ENCODE measurements at regions not wholly inside any gene's neighbourhood (a gene's known extent, or its start where the extent isn't known, plus 50 kb on each side); places are given as distances from the start of the nearest gene placed in this dataset.

DNA sequence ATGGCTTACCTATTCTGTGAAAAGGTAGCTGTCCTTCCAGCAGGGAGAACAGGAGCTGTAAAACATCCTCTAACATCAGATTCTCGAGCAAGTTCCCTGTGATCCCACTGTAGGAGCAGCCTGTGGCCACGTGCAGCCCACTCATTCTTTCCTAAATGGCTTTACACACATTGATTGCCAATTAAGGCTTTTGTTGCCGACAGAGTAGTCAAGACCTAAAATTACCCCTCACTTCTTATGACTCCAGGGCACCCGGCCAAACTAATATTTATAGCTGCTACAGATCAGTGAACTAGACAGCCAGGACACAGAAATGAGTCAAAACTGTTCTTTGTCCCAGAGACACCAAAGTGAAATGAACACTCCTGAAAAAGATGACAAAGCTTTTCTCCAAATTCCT lies 832.1 kb downstream of the SORCS3 start:
- Histone ChIP-seq H3K9me3 (no peaks in the 10 kb centered on the region), H3K27me3 (no peaks in the 10 kb centered on the region), H3K27ac (no peak overlapping the region), H3K4me3 (no peak overlapping the region), H3K36me3 (no peaks in the 10 kb centered on the region), H3K4me1 (no peaks in the 10 kb centered on the region)
- intact Hi-C loops (cut with DNase I) = no loop called here
- TF ChIP-seq, protein P1, sequence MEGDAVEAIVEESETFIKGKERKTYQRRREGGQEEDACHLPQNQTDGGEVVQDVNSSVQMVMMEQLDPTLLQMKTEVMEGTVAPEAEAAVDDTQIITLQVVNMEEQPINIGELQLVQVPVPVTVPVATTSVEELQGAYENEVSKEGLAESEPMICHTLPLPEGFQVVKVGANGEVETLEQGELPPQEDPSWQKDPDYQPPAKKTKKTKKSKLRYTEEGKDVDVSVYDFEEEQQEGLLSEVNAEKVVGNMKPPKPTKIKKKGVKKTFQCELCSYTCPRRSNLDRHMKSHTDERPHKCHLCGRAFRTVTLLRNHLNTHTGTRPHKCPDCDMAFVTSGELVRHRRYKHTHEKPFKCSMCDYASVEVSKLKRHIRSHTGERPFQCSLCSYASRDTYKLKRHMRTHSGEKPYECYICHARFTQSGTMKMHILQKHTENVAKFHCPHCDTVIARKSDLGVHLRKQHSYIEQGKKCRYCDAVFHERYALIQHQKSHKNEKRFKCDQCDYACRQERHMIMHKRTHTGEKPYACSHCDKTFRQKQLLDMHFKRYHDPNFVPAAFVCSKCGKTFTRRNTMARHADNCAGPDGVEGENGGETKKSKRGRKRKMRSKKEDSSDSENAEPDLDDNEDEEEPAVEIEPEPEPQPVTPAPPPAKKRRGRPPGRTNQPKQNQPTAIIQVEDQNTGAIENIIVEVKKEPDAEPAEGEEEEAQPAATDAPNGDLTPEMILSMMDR (IDR thresholded peaks at IDR 0.05) = no peak
- DNase-seq = no peak
- ATAC-seq = no peak

DNA sequence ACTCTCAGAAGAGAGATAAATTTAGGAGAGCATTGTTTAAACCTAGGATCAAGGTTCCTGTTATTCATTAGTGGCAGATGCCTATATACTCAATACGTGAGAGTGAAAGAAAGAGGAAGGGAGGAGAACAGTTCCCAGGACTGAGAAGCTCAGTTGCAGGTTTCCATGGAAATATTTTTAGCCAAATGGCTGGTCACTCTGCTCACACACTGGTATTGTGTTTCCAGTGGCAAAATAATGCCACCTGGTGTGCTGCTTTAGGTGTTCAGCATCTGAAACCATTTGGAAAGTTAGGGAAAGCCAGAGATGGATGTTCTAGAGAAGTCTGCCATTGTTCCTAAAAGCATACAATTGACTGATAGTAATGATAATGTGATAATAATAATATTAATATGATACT lies 827.7 kb downstream of the SORCS3 start:
- no peaks in the 10 kb centered on the region for H3K9me3 ChIP-seq
- H3K4me1 ChIP-seq = no peaks in the 10 kb centered on the region
- no peak overlapping the region for H3K27ac ChIP-seq
- TF ChIP-seq, protein P1 (IDR thresholded peaks at IDR 0.05) = no peak
- intact Hi-C loops (cut with DNase I) = no loop called here
- no peaks in the 10 kb centered on the region for H3K27me3 ChIP-seq
- no peak overlapping the region for H3K4me3 ChIP-seq
- no peak for DNase-seq
- no peaks in the 10 kb centered on the region for H3K36me3 ChIP-seq
- no peak for ATAC-seq

DNA sequence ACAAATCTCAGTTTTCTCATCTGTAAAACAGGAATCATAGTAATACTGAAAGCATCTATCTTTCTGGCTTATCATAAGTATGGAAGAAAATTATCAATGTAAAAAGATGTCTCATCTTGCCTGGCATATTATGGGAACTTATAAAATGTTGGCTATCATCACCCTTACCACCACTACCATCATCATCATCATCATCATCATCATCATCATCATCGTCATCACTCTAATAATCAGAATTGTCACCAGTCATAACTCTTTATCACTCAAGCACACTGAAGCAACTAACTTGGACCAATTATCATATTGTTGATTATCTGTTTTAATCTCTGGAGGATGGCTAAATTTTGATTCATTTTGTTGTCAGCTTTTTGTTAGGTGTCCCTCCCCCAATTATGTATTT lies 825.4 kb downstream of the SORCS3 start:
- H3K4me1 ChIP-seq = no peaks in the 10 kb centered on the region
- no peaks in the 10 kb centered on the region for H3K36me3 ChIP-seq
- intact Hi-C loops (cut with DNase I) = no loop called here
- TF ChIP-seq, protein P1 (IDR thresholded peaks at IDR 0.05) = no peak
- no peaks in the 10 kb centered on the region for H3K9me3 ChIP-seq
- H3K27me3 ChIP-seq = no peaks in the 10 kb centered on the region
- ATAC-seq (no peak), DNase-seq (no peak)
- H3K4me3 ChIP-seq = no peak overlapping the region
- H3K27ac ChIP-seq = no peak overlapping the region

DNA sequence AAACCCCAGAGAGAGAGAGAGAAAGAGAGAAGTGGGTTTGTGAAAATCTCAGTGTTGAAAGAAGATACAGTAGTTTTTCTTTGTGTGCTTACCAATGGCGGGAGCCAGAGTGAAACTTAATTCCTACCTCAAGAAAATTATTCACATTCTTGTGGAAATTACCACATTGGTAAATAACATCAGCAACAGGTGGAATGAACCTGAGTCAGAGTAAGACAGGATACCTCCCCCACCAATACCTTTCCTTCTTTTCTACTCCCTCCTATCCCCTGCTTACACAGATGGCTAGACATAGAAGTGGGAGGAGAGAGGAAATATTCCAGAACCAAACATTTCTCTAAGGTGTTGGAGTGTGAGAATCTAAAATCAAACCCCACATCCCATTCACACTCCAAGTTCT lies 793.9 kb downstream of the SORCS3 start:
- H3K9me3 ChIP-seq = no peaks in the 10 kb centered on the region
- DNase-seq (no peak), ATAC-seq (no peak)
- no peaks in the 10 kb centered on the region for H3K27me3 ChIP-seq
- TF ChIP-seq, protein P1 (IDR thresholded peaks at IDR 0.05) = no peak
- intact Hi-C loops (cut with DNase I) = no loop called here
- H3K27ac ChIP-seq = no peak overlapping the region
- H3K4me3 ChIP-seq = no peak overlapping the region
- H3K36me3 ChIP-seq = no peaks in the 10 kb centered on the region
- H3K4me1 ChIP-seq = no peaks in the 10 kb centered on the region

DNA sequence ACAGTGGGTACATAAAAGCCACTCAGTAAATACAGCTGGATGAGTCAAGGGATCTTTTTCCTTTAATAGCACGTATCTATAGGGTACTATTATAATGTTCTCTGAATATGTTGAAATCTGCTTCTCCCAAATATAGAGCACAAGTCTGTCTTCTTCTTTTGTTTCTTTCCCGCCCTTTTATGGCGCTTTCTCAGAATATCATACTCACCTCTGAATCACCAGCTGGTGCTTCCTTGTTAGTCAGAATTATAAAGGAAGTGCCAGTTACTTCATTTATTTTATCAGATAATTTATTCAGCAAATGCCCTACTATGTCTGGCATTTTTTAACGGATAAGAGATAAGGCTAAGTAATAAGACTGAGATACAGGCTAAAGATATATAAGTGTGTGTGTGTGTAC lies 772.9 kb downstream of the SORCS3 start:
- intact Hi-C loops (cut with DNase I) = no loop called here
- H3K27ac ChIP-seq = no peak overlapping the region
- ATAC-seq (no peak), DNase-seq (no peak)
- H3K4me1 ChIP-seq = no peaks in the 10 kb centered on the region
- no peaks in the 10 kb centered on the region for H3K9me3 ChIP-seq
- no peaks in the 10 kb centered on the region for H3K36me3 ChIP-seq
- no peak overlapping the region for H3K4me3 ChIP-seq
- H3K27me3 ChIP-seq = no peaks in the 10 kb centered on the region
- TF ChIP-seq, protein P1 (IDR thresholded peaks at IDR 0.05) = no peak

DNA sequence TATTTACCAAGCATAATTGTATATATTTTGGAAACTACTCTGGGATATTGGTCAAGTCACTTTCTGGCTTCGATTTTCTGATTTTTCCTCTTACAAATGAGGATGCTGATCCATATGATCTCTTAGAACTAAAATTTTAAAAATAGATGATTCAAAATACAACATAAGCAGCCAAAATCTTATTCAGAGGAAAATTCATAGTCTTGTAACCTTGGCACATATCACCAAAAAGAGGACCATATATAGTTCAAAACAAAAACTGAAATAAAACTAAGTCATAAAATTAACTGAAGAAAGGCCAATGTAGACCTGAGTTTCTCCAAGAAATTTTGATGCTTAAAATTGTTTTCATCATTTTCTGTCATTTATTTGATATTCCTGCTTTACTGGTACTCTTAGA lies 768.3 kb downstream of the SORCS3 start:
- Histone ChIP-seq H3K4me1 (no peaks in the 10 kb centered on the region), H3K27me3 (no peaks in the 10 kb centered on the region), H3K4me3 (no peak overlapping the region), H3K36me3 (no peaks in the 10 kb centered on the region), H3K9me3 (no peaks in the 10 kb centered on the region), H3K27ac (no peak overlapping the region)
- TF ChIP-seq, protein P1 (IDR thresholded peaks at IDR 0.05) = no peak
- DNase-seq = no peak
- no peak for ATAC-seq
- intact Hi-C loops (cut with DNase I) = no loop called here
